ENCODE measurements at regions not wholly inside any gene's neighbourhood (a gene's known extent, or its start where the extent isn't known, plus 50 kb on each side); places are given as distances from the start of the nearest gene placed in this dataset.
"Not testable (repeated sequence)": the region's sequence is repeated elsewhere in the genome, so short reads cannot be mapped to it uniquely, and the experiment has no call there.

DNA sequence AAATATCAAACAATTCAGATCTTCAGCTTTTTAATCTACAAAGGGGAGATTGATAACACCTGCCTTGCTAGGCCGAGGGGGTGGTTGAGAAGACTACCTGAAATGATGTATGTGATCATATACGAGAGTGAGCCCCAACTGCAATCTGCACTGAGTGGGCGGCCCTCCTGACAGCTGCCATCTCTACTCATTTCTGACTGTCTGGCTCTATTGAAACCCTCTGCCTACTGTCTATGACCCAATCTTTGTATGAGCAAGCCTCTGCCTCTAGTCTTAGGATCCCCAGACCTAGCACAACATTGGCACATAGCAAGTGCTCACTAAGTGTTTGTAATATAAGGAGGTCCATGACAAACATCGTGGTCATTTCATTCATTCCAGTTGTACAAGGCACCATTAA, 144.4 kb upstream of the NR2F2 start:
- Histone ChIP-seq H3K36me3 (ENCODE audit: control insufficient read depth in 1 of 2, insufficient read depth in 2 of 2, low read length in 2 of 2) (no peaks in the 10 kb centered on the region), H3K27ac (ENCODE audit: low read length) (no peak overlapping the region), H3K4me3 (ENCODE audit: low read depth in 1 of 2, low read length in 2 of 2) (no peak overlapping the region), H3K4me1 (ENCODE audit: control insufficient read depth in 1 of 2, insufficient read depth in 2 of 2, low read length in 2 of 2) (no peaks in the 10 kb centered on the region), H3K9me3 (ENCODE audit: control insufficient read depth in 1 of 2, low read length in 2 of 2) (no peaks in the 10 kb centered on the region), H3K27me3 (ENCODE audit: low read depth, low read length) (no peaks in the 10 kb centered on the region)

DNA sequence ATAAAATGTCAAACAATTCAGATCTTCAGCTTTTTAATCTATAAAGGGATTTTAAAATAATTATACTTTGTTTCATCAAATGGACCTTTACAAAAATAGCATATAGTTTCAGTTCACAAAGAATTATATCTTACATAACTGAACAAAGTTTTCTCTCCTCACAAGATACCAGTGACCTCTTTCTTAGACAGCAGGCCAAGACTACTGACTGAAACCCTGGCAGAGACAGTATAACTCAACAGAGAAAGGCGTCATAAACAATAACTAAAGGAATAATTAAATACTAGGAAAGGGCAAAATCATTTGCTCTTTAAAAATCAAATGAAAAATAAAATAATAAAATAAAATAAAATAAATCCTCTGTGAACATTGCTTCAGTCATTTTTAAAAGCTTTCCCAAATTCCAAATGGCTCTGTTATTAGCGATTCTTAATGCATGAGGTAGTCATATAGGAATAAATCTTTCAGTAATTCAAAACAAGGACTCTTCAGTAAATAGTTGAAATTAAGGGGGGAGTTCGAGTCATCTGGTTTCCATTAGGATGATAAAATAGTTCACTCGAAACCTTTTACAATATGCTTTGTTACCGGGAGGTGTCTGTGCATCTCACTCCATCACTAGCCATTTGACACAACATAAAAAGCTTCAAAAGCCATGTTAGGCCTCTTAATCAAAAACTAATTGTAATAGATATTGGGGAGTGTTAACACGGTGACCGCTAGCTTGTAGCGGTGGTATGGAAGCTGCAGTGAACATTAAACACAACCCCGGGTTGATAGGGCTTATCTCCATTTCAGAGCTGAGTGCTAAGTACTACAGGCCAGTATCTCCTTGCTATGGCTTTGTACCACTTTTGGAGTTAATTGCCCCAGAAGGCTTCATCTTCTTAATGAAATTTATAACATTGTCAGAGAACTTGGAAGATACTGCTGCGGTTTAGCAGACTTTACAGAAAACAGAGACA, 142.9 kb upstream of the NR2F2 start:
- Histone ChIP-seq H3K27ac (ENCODE audit: low read length) (no peak overlapping the region), H3K36me3 (ENCODE audit: control insufficient read depth in 1 of 2, insufficient read depth in 2 of 2, low read length in 2 of 2) (no peaks in the 10 kb centered on the region), H3K4me3 (ENCODE audit: low read depth in 1 of 2, low read length in 2 of 2) (no peak overlapping the region), H3K4me1 (ENCODE audit: control insufficient read depth in 1 of 2, insufficient read depth in 2 of 2, low read length in 2 of 2) (no peaks in the 10 kb centered on the region), H3K9me3 (ENCODE audit: control insufficient read depth in 1 of 2, low read length in 2 of 2) (no peaks in the 10 kb centered on the region), H3K27me3 (ENCODE audit: low read depth, low read length) (no peaks in the 10 kb centered on the region)

DNA sequence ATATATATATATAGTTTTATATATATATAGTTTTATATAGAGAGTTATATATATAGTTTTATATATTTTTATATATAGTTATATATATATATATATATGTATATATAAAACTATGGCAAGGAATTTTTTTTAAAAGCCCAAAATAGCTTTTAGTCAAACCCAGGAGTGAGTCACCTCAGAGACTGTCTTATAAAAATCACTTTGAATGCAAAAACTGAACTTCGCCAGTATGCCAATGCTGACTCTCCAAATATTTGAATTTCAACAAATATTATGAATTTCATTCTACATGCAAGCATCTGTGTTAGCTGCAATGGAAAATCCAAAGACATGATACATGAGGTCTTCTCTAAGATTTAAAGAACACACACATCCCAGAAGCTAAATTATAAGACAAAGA, 132.8 kb upstream of the NR2F2 start:
- no peak overlapping the region for H3K4me3 ChIP-seq (ENCODE audit: low read depth in 1 of 2, low read length in 2 of 2)
- H3K9me3 ChIP-seq (ENCODE audit: control insufficient read depth in 1 of 2, low read length in 2 of 2) = no peaks in the 10 kb centered on the region
- H3K36me3 ChIP-seq (ENCODE audit: control insufficient read depth in 1 of 2, insufficient read depth in 2 of 2, low read length in 2 of 2) = no peaks in the 10 kb centered on the region
- H3K4me1 ChIP-seq (ENCODE audit: control insufficient read depth in 1 of 2, insufficient read depth in 2 of 2, low read length in 2 of 2) = no peaks in the 10 kb centered on the region
- H3K27ac ChIP-seq (ENCODE audit: low read length) = no peak overlapping the region
- no peaks in the 10 kb centered on the region for H3K27me3 ChIP-seq (ENCODE audit: low read depth, low read length)

DNA sequence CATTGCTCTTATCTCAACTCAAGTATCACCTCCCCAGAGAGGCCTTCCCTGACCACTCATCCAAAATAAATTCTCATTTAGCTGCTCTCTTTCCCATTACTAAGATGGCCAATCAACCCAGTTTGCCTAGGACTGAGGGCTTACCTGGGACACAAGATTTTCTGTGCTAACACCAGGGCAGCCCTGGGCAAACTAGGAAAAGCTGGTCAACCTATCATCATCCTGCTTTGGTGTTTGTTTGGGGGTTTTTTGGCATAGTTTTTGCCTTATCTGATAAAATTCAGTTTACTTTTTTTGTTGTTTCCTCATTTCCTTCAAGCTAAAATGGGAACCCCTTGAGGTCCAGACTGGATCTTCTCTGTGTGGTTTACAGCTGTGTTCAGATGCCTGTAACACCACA, 131.4 kb upstream of the NR2F2 start:
- no peaks in the 10 kb centered on the region for H3K4me1 ChIP-seq (ENCODE audit: control insufficient read depth in 1 of 2, insufficient read depth in 2 of 2, low read length in 2 of 2)

DNA sequence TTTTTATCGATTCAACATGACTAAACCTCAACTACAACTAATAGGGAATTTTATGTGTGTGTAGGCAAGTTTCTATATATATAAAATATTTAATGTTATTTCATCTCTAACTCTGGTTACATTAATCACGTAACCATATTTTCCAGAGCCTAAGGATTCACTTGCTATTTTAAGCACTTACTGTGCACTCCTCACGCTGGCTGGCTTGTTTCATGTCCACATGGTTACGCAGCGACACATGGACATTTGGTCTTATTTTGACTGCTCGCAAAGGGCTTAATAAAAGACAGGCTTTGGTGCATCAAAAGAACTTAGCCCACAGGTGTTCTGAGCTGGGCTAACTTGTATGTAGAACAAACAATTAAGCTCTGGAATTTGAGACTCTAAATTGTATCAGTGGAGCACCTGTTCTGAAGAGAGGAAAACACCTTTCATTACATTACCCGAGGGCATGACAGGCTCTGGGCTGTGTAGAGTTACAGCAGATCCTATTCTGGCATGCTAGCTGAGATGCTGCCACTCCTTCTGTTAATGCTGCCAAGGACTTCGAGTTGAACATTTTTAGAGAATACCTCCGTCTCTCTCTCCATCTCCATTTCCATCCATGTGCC, 130.0 kb upstream of the NR2F2 start:
- Histone ChIP-seq H3K4me3 (ENCODE audit: low read depth in 1 of 2, low read length in 2 of 2) (no peak overlapping the region), H3K9me3 (ENCODE audit: control insufficient read depth in 1 of 2, low read length in 2 of 2) (no peaks in the 10 kb centered on the region), H3K36me3 (ENCODE audit: control insufficient read depth in 1 of 2, insufficient read depth in 2 of 2, low read length in 2 of 2) (no peaks in the 10 kb centered on the region), H3K27ac (ENCODE audit: low read length) (no peak overlapping the region), H3K4me1 (ENCODE audit: control insufficient read depth in 1 of 2, insufficient read depth in 2 of 2, low read length in 2 of 2) (no peaks in the 10 kb centered on the region), H3K27me3 (ENCODE audit: low read depth, low read length) (no peaks in the 10 kb centered on the region)

More for the DNA sequence above, 131.4 kb upstream of the NR2F2 start:
- Histone ChIP-seq H3K36me3 (ENCODE audit: control insufficient read depth in 1 of 2, insufficient read depth in 2 of 2, low read length in 2 of 2) (no peaks in the 10 kb centered on the region), H3K27me3 (ENCODE audit: low read depth, low read length) (no peaks in the 10 kb centered on the region), H3K4me3 (ENCODE audit: low read depth in 1 of 2, low read length in 2 of 2) (no peak overlapping the region), H3K27ac (ENCODE audit: low read length) (no peak overlapping the region), H3K9me3 (ENCODE audit: control insufficient read depth in 1 of 2, low read length in 2 of 2) (no peaks in the 10 kb centered on the region)

DNA sequence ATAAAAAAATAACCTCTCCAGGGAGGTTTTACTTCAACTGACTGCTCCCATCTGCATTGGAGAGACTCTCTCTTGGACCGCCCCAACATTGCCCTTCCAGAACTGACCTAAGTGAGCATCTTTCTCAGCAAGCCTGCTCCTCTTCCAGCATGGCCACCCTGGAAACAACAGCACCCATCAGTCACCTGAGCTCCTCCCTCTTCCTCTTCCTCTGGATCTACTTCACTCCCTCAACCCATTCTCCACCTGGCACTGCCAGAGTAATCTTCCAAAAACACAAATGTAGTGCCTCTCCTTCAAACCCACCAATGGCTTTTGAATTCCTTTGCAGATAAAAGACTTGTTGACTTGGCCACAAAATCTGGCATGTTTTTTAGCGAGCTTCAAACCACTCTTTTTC, 128.8 kb upstream of the NR2F2 start:
- no peaks in the 10 kb centered on the region for H3K36me3 ChIP-seq (ENCODE audit: control insufficient read depth in 1 of 2, insufficient read depth in 2 of 2, low read length in 2 of 2)
- H3K4me1 ChIP-seq (ENCODE audit: control insufficient read depth in 1 of 2, insufficient read depth in 2 of 2, low read length in 2 of 2) = no peaks in the 10 kb centered on the region
- no peaks in the 10 kb centered on the region for H3K9me3 ChIP-seq (ENCODE audit: control insufficient read depth in 1 of 2, low read length in 2 of 2)
- no peak overlapping the region for H3K27ac ChIP-seq (ENCODE audit: low read length)
- H3K27me3 ChIP-seq (ENCODE audit: low read depth, low read length) = no peaks in the 10 kb centered on the region
- no peak overlapping the region for H3K4me3 ChIP-seq (ENCODE audit: low read depth in 1 of 2, low read length in 2 of 2)

DNA sequence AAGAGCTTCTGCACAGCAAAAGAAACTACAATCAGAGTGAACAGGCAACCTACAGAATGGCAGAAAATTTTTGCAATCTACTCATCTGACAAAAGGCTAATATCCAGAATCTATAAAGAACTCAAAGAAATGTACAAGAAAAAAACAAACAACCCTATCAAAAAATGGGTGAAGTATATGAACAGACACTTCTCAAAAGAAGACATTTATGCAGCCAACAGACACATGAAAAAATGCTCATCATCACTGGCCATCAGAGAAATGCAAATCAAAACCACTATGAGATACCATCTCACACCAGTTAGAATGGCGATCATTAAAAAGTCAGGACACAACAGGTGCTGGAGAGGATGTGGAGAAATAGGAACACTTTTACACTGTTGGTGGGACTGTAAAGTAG, 124.9 kb upstream of the NR2F2 start:
- H3K27me3 ChIP-seq (ENCODE audit: low read depth, low read length); H3K9me3 ChIP-seq (ENCODE audit: control insufficient read depth in 1 of 2, low read length in 2 of 2); H3K4me1 ChIP-seq (ENCODE audit: control insufficient read depth in 1 of 2, insufficient read depth in 2 of 2, low read length in 2 of 2); H3K36me3 ChIP-seq (ENCODE audit: control insufficient read depth in 1 of 2, insufficient read depth in 2 of 2, low read length in 2 of 2); H3K4me3 ChIP-seq (ENCODE audit: low read depth in 1 of 2, low read length in 2 of 2); H3K27ac ChIP-seq (ENCODE audit: low read length): not testable (repeated sequence)

DNA sequence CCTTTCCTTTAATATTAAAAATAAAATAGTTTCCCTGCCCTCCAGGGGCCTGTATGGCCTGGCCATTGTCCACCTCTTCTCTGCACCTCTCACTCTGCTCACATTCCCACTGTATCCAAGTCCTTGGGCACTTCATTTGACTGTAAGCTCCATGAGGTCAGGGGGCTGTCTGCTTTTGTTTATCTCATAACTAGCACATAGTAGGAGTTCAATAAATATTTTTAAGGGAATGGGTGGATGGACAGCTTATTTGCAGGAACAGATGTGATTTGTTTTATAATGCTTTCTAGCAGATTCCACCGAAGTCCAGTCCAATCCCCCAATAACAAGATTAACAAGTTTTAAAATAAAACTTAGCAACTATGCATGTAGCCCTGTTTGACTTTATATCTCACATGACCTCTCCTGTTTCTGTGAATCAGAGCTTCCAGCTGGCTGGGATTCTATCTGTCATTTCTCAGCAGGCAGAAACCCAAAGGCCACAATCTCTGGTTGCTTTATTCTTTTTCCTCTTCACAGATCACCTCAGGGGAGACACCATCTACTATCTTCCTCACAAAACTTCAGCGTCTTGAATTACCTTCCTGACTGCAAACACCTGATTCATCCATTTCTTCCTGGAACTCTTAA, 123.0 kb upstream of the NR2F2 start:
- H3K9me3 ChIP-seq (ENCODE audit: control insufficient read depth in 1 of 2, low read length in 2 of 2) = no peaks in the 10 kb centered on the region
- H3K27ac ChIP-seq (ENCODE audit: low read length) = no peak overlapping the region
- no peaks in the 10 kb centered on the region for H3K4me1 ChIP-seq (ENCODE audit: control insufficient read depth in 1 of 2, insufficient read depth in 2 of 2, low read length in 2 of 2)
- no peak overlapping the region for H3K4me3 ChIP-seq (ENCODE audit: low read depth in 1 of 2, low read length in 2 of 2)
- no peaks in the 10 kb centered on the region for H3K36me3 ChIP-seq (ENCODE audit: control insufficient read depth in 1 of 2, insufficient read depth in 2 of 2, low read length in 2 of 2)
- no peaks in the 10 kb centered on the region for H3K27me3 ChIP-seq (ENCODE audit: low read depth, low read length)

DNA sequence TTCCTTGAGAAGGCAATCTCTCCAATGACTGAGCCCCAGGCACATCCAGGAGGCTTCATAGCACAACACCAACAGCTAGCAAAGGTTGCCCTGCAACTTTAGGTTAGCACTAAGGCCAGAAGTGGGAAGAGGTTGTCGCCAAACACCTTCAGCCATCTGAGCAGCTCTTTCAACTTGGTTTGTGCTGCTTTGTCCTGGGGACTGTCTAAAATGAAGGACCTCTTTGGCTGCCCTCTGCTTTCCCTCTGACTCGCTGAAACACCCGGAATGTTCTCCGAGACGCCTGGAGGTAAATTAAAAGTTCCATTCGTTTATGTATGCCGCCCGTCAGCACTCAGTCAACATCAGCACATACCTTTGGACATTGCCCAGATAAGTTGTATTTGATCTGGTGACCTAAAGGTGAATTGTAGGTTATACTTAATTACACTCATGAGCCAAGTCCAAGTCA, 121.2 kb upstream of the NR2F2 start:
- no peak overlapping the region for H3K27ac ChIP-seq (ENCODE audit: low read length)
- no peaks in the 10 kb centered on the region for H3K4me1 ChIP-seq (ENCODE audit: control insufficient read depth in 1 of 2, insufficient read depth in 2 of 2, low read length in 2 of 2)
- no peaks in the 10 kb centered on the region for H3K36me3 ChIP-seq (ENCODE audit: control insufficient read depth in 1 of 2, insufficient read depth in 2 of 2, low read length in 2 of 2)
- no peaks in the 10 kb centered on the region for H3K9me3 ChIP-seq (ENCODE audit: control insufficient read depth in 1 of 2, low read length in 2 of 2)
- no peaks in the 10 kb centered on the region for H3K27me3 ChIP-seq (ENCODE audit: low read depth, low read length)
- H3K4me3 ChIP-seq (ENCODE audit: low read depth in 1 of 2, low read length in 2 of 2) = no peak overlapping the region

DNA sequence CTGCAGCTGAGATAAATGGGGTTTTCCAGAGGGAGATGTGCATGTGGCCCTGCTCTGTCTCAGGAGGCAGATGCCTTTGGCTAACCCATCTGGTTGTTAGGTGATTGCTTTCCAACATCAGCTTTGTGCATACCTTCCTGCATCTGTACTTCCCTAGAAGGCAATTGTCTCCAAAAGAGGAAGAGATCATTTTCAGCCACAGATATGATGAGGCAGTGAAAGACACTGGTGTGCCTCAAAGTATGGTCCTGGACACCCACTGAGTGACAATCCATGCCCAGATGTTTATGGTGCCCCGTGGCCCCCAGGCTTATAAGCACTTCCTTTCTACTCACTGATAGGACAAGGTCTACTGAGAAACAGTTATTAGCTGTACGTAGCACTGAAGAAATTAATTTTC, 117.5 kb upstream of the NR2F2 start:
- Histone ChIP-seq H3K27ac (ENCODE audit: low read length) (no peak overlapping the region), H3K4me1 (ENCODE audit: control insufficient read depth in 1 of 2, insufficient read depth in 2 of 2, low read length in 2 of 2) (no peaks in the 10 kb centered on the region), H3K4me3 (ENCODE audit: low read depth in 1 of 2, low read length in 2 of 2) (no peak overlapping the region), H3K36me3 (ENCODE audit: control insufficient read depth in 1 of 2, insufficient read depth in 2 of 2, low read length in 2 of 2) (no peaks in the 10 kb centered on the region), H3K27me3 (ENCODE audit: low read depth, low read length) (no peaks in the 10 kb centered on the region), H3K9me3 (ENCODE audit: control insufficient read depth in 1 of 2, low read length in 2 of 2) (no peaks in the 10 kb centered on the region)

DNA sequence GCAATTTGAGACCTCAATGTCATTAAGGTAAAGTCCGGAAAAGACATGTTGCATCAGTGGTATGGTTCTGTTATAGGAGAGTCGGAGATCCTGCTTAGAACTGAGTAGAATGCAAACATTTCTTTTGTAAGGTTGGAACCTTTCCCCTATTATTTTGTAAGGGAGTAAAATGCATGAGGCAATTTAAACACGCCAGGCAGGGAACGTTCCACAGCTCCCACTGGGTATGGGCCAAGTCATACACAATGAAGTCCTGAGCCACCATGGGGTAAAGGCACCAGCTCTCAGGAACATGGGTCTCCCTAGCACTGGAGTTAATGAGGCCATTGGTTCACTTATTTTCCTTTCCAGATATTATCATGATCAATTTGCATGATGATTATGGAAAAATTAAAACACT, 116.6 kb upstream of the NR2F2 start:
- Histone ChIP-seq H3K27ac (ENCODE audit: low read length) (no peak overlapping the region), H3K36me3 (ENCODE audit: control insufficient read depth in 1 of 2, insufficient read depth in 2 of 2, low read length in 2 of 2) (no peaks in the 10 kb centered on the region), H3K4me3 (ENCODE audit: low read depth in 1 of 2, low read length in 2 of 2) (no peak overlapping the region), H3K27me3 (ENCODE audit: low read depth, low read length) (no peaks in the 10 kb centered on the region), H3K4me1 (ENCODE audit: control insufficient read depth in 1 of 2, insufficient read depth in 2 of 2, low read length in 2 of 2) (no peaks in the 10 kb centered on the region), H3K9me3 (ENCODE audit: control insufficient read depth in 1 of 2, low read length in 2 of 2) (no peaks in the 10 kb centered on the region)
